Adrenal gland (tissue), 5 donors: ENCODE measurements at regions not wholly inside any gene's neighbourhood (a gene's known extent, or its start where the extent isn't known, plus 50 kb on each side); places are given as distances from the start of the nearest gene placed in this dataset.

Experiments
- CTCF ChIP-seq, 6 experiments: fragments of 450-650 bp in 4 of 6; fragments of 200-600 bp in 2 of 6; sonication (generic) in 1 of 6; IDR thresholded peaks; 1 replicate in 5 of 6; 2 replicates in 1 of 6; pipeline versions ENCODE4 v1.5.1 to v1.8.0; 2016 to 2021; ENCODE audit warnings: antibody characterized with exemption in 6 of 6, mild to moderate bottlenecking in 2 of 6, moderate library complexity in 1 of 6
- POLR2A ChIP-seq, 2 donors: fragments of 450-650 bp; IDR thresholded peaks; one replicate each; pipeline ENCODE4 v1.6.1; 2017; ENCODE audit warnings: antibody characterized with exemption in 2 of 2, mild to moderate bottlenecking in 2 of 2, moderate library complexity in 1 of 2
- donor health status: DM: no; HTN: no; CAD: no.

DNA sequence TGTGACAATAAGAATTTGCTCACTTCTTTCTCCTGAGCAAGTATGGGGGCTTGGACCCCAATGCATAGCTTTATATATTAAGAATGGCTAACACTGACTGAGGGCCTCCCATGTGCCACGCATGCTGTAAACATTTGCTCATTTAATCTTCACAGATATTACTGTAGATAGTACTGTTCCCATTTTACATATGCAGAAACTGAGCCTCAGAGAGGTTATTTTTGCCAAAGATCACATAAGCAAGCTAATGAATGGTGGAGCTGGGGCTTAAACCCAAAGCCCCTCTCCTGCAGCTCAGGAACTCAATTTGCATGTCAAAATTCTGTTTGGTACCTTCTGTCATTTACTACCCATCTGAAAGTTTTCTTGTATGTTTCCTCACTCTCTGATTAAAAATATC is 163.5 kb upstream of the NFIA start:
- TF ChIP-seq CTCF (IDR thresholded peaks at IDR 0.05) (no peak), POLR2A (IDR thresholded peaks at IDR 0.05) (no peak)
